ENCODE measurements at regions not wholly inside any gene's neighbourhood (a gene's known extent, or its start where the extent isn't known, plus 50 kb on each side); places are given as distances from the start of the nearest gene placed in this dataset.
A peak's percentile ranks its signal among the peaks of the same experiment; 100 is the strongest.

GRCh38 chr22:22420580-22420979 lies 88.0 kb downstream of the ZNF280B start:
- Histone ChIP-seq H3K27me3 (ENCODE audit: control insufficient read depth, insufficient read depth, low read length) (peaks cover 2% of the 10 kb centered on the region), H3K27ac (ENCODE audit: low read length) (no peak overlapping the region), H3K9me3 (ENCODE audit: control insufficient read depth, insufficient read depth, low read length) (no peaks in the 10 kb centered on the region), H3K36me3 (ENCODE audit: control insufficient read depth, insufficient read depth, low read length) (no peaks in the 10 kb centered on the region), H3K4me3 (ENCODE audit: low read length) (no peak overlapping the region), H3K4me1 (ENCODE audit: control insufficient read depth, insufficient read depth, low read length) (peaks cover 3% of the 10 kb centered on the region)
- 75% methylated on average over 3 of the region's 4 CpGs for WGBS (ENCODE audit: insufficient coverage)
- Mint-ChIP-seq H3K36me3 (no peaks in the 10 kb centered on the region), H3K9me3 (no peaks in the 10 kb centered on the region), H3K4me1 (peaks cover 0 to 5% of the 10 kb centered on the region in 2 donors), H3K27ac (no peak overlapping the region), H3K4me3 (no peak overlapping the region), H3K27me3 (ENCODE audit: low read depth in 2 of 2) (peaks cover 16 to 38% of the 10 kb centered on the region in 2 donors)
- TF ChIP-seq, protein P1, sequence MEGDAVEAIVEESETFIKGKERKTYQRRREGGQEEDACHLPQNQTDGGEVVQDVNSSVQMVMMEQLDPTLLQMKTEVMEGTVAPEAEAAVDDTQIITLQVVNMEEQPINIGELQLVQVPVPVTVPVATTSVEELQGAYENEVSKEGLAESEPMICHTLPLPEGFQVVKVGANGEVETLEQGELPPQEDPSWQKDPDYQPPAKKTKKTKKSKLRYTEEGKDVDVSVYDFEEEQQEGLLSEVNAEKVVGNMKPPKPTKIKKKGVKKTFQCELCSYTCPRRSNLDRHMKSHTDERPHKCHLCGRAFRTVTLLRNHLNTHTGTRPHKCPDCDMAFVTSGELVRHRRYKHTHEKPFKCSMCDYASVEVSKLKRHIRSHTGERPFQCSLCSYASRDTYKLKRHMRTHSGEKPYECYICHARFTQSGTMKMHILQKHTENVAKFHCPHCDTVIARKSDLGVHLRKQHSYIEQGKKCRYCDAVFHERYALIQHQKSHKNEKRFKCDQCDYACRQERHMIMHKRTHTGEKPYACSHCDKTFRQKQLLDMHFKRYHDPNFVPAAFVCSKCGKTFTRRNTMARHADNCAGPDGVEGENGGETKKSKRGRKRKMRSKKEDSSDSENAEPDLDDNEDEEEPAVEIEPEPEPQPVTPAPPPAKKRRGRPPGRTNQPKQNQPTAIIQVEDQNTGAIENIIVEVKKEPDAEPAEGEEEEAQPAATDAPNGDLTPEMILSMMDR (IDR thresholded peaks at IDR 0.05), result no peak
- intact Hi-C loops (cut with micrococcal nuclease), result no loop called here
- no peak for ATAC-seq
- DNase-seq, result no peak

GRCh38 chr22:22421392-22421791 lies 87.2 kb downstream of the ZNF280B start:
- H3K27me3 Mint-ChIP-seq (ENCODE audit: low read depth in 2 of 2), result peaks cover 16 to 32% of the 10 kb centered on the region in 2 donors
- H3K4me3 Mint-ChIP-seq, result no peak overlapping the region
- no peak overlapping the region for H3K4me3 ChIP-seq (ENCODE audit: low read length)
- H3K36me3 ChIP-seq (ENCODE audit: control insufficient read depth, insufficient read depth, low read length), result no peaks in the 10 kb centered on the region
- peaks cover 2% of the 10 kb centered on the region for H3K27me3 ChIP-seq (ENCODE audit: control insufficient read depth, insufficient read depth, low read length)
- ATAC-seq, result no peak
- TF ChIP-seq, protein P1 (IDR thresholded peaks at IDR 0.05), result no peak
- no peak overlapping the region for H3K27ac ChIP-seq (ENCODE audit: low read length)
- 73% methylated on average over 3 of the region's 5 CpGs for WGBS (ENCODE audit: insufficient coverage)
- no peaks in the 10 kb centered on the region for H3K9me3 Mint-ChIP-seq
- H3K4me1 ChIP-seq (ENCODE audit: control insufficient read depth, insufficient read depth, low read length), result peaks cover 3% of the 10 kb centered on the region
- intact Hi-C loops (cut with micrococcal nuclease), result no loop called here
- H3K4me1 Mint-ChIP-seq, result peaks cover 0 to 5% of the 10 kb centered on the region in 2 donors
- H3K36me3 Mint-ChIP-seq, result no peaks in the 10 kb centered on the region
- H3K27ac Mint-ChIP-seq, result no peak overlapping the region
- H3K9me3 ChIP-seq (ENCODE audit: control insufficient read depth, insufficient read depth, low read length), result no peaks in the 10 kb centered on the region
- DNase-seq, result no peak

DNA sequence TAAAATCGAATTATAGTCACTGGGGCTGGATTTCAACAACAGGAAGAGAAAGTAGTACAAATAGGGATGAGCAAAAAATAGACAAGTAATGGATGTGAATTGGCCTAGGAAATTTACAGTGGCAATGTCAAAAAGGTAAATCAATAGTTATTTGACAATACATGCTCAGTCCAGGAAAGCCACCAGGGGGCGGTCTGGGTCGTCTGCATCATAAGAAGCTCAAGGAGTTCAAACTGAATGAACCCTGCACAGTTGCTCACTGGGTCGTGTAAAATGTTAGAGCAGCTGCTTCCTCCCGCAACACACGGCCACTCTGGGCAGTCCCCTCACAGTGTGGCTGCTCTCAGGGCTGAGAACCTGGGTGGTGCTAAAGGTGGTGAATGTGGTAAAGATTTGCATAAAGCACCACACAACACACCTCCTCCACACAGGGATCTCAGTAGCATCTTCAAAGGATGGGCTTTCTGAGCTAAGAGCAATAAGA lies 85.9 kb downstream of the ZNF280B start:
- 0% methylated on average over 4 of the region's 6 CpGs for WGBS (ENCODE audit: insufficient coverage)
- H3K27ac Mint-ChIP-seq, result no peak overlapping the region
- TF ChIP-seq, protein P1 (IDR thresholded peaks at IDR 0.05), result peak; percentile 69

DNA sequence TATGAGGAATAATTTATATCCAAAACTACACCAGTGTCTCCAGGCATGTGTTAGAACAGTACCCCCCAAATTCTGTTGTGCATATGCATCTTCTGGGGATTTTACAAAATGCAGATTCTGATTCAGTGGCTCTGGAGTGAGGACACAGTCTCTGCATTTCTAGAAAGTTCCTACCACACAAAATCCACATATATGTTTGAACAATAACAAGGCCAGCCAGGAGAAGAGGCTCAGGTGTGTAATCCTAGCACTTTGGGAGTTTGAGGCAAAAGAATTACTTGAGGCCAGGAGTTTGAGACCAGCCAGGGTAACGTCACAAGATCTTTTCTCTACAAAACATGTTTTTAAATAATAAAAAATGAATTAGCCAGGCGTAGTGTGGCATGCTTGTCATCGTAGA lies 84.9 kb downstream of the ZNF280B start:
- Histone ChIP-seq H3K9me3 (ENCODE audit: control insufficient read depth, insufficient read depth, low read length) (no peaks in the 10 kb centered on the region), H3K36me3 (ENCODE audit: control insufficient read depth, insufficient read depth, low read length) (no peaks in the 10 kb centered on the region), H3K27me3 (ENCODE audit: control insufficient read depth, insufficient read depth, low read length) (peaks cover 2% of the 10 kb centered on the region), H3K4me3 (ENCODE audit: low read length) (no peak overlapping the region), H3K27ac (ENCODE audit: low read length) (no peak overlapping the region), H3K4me1 (ENCODE audit: control insufficient read depth, insufficient read depth, low read length) (peaks cover 8% of the 10 kb centered on the region)
- intact Hi-C loops (cut with micrococcal nuclease), result no loop called here
- no peak overlapping the region for H3K27ac Mint-ChIP-seq
- ATAC-seq (no peak), DNase-seq (no peak)
- no peaks in the 10 kb centered on the region for H3K9me3 Mint-ChIP-seq
- 100% methylated on average over 2 of the region's 3 CpGs for WGBS (ENCODE audit: insufficient coverage)
- no peaks in the 10 kb centered on the region for H3K36me3 Mint-ChIP-seq
- H3K4me1 Mint-ChIP-seq, result peaks cover 0 to 5% of the 10 kb centered on the region in 2 donors
- TF ChIP-seq, protein P1 (IDR thresholded peaks at IDR 0.05), result no peak
- no peak overlapping the region for H3K4me3 Mint-ChIP-seq
- H3K27me3 Mint-ChIP-seq (ENCODE audit: low read depth in 2 of 2), result peaks cover 9 to 18% of the 10 kb centered on the region in 2 donors

More for the DNA sequence above, 85.9 kb downstream of the ZNF280B start:
- Histone ChIP-seq H3K9me3 (ENCODE audit: control insufficient read depth, insufficient read depth, low read length) (no peaks in the 10 kb centered on the region), H3K27ac (ENCODE audit: low read length) (no peak overlapping the region), H3K27me3 (ENCODE audit: control insufficient read depth, insufficient read depth, low read length) (peaks cover 2% of the 10 kb centered on the region), H3K4me1 (ENCODE audit: control insufficient read depth, insufficient read depth, low read length) (peaks cover 7% of the 10 kb centered on the region), H3K36me3 (ENCODE audit: control insufficient read depth, insufficient read depth, low read length) (no peaks in the 10 kb centered on the region), H3K4me3 (ENCODE audit: low read length) (no peak overlapping the region)
- DNase-seq (peak; percentile 42 to 74), ATAC-seq (peak; percentile 65 to 93 (median 83))
- no peak overlapping the region for H3K4me3 Mint-ChIP-seq
- intact Hi-C loops (cut with micrococcal nuclease), result no loop called here
- H3K27me3 Mint-ChIP-seq (ENCODE audit: low read depth in 2 of 2), result peaks cover 11 to 22% of the 10 kb centered on the region in 2 donors
- H3K4me1 Mint-ChIP-seq, result peaks cover 0 to 5% of the 10 kb centered on the region in 2 donors
- H3K9me3 Mint-ChIP-seq, result no peaks in the 10 kb centered on the region
- no peaks in the 10 kb centered on the region for H3K36me3 Mint-ChIP-seq

All from natural killer cell (primary cell).